PFSK-1 (cell line): ENCODE measurements at regions not wholly inside any gene's neighbourhood (a gene's known extent, or its start where the extent isn't known, plus 50 kb on each side); places are given as distances from the start of the nearest gene placed in this dataset.

Source experiments
- FOXP2 ChIP-seq: optimal IDR thresholded peaks from 2 replicates; pipeline ENCODE3; 2011; ENCODE audit warnings: borderline replicate concordance, control low read depth, inconsistent platforms; ENCODE audit not compliant: insufficient read depth; ENCODE audit errors: extremely low read length, extremely low read depth
- POLR2AphosphoS5 ChIP-seq: IDR thresholded peaks from 2 replicates; pipeline ENCODE4 v1.6.1; 2012; ENCODE audit warnings: low read depth, mild to moderate bottlenecking, control low read depth, low read length, moderate library complexity
- REST ChIP-seq, 2 experiments: IDR thresholded peaks; 2 replicates each; pipeline versions ENCODE4 v1.6.1 to v1.8.0; 2011 to 2012; ENCODE audit warnings: low read depth in 2 of 2, low read length in 2 of 2, control low read depth in 1 of 2, inconsistent platforms in 1 of 2, mild to moderate bottlenecking in 1 of 2, moderate library complexity in 1 of 2; ENCODE audit not compliant: insufficient read depth in 1 of 2
- SIN3A ChIP-seq: IDR thresholded peaks from 2 replicates; pipeline ENCODE4 v1.6.1; 2012; ENCODE audit warnings: mild to moderate bottlenecking, low read length, moderate library complexity, borderline replicate concordance; ENCODE audit not compliant: insufficient read depth
- TAF1 ChIP-seq: IDR thresholded peaks from 2 replicates; pipeline ENCODE4 v1.6.1; 2012; ENCODE audit warnings: low read length, control low read depth, borderline replicate concordance; ENCODE audit not compliant: insufficient read depth

GRCh38 chr3:6706777-6707176 is 154.1 kb upstream of the GRM7 start:
- TF ChIP-seq POLR2AphosphoS5 (no peak), REST (IDR thresholded peaks at IDR 0.05; ENCODE audit: insufficient read depth in 1 of 2, low read depth in 2 of 2, low read length in 2 of 2) (no peak), SIN3A (no peak), FOXP2 (no peak), TAF1 (no peak)

- TF ChIP-seq SIN3A (no peak), POLR2AphosphoS5 (no peak), TAF1 (no peak), REST (IDR thresholded peaks at IDR 0.05; ENCODE audit: insufficient read depth in 1 of 2, low read depth in 2 of 2, low read length in 2 of 2) (no peak), FOXP2 (no peak)
These were observed 151.7 kb upstream of the GRM7 start for GRCh38 chr3:6709178-6709577.

GRCh38 chr3:6714962-6715361 is 146.0 kb upstream of the GRM7 start:
- TF ChIP-seq FOXP2 (no peak), POLR2AphosphoS5 (no peak), TAF1 (no peak), SIN3A (no peak), REST (IDR thresholded peaks at IDR 0.05; ENCODE audit: insufficient read depth in 1 of 2, low read depth in 2 of 2, low read length in 2 of 2) (no peak)

- no peak for TF ChIP-seq POLR2AphosphoS5
- no peak for TF ChIP-seq TAF1
- TF ChIP-seq SIN3A = no peak
- TF ChIP-seq REST (IDR thresholded peaks at IDR 0.05; ENCODE audit: insufficient read depth in 1 of 2, low read depth in 2 of 2, low read length in 2 of 2) = no peak
- no peak for TF ChIP-seq FOXP2
These were observed 144.5 kb upstream of the GRM7 start for GRCh38 chr3:6716420-6716819.
